DMS 273 treated with DMSO at 0.1 percent for 48 hours (cell line): ENCODE measurements at regions not wholly inside any gene's neighbourhood (a gene's known extent, or its start where the extent isn't known, plus 50 kb on each side); places are given as distances from the start of the nearest gene placed in this dataset.
"Not testable (repeated sequence)": the region's sequence is repeated elsewhere in the genome, so short reads cannot be mapped to it uniquely, and the experiment has no call there.

Experiments
- DNase-seq: peaks from one replicate; lab custom pipeline; 2025; lab: John Stamatoyannopoulos, UW

- DNase-seq: no peak
Measured at GRCh38 chr16:8055761-8056160, 534.5 kb downstream of the TMEM114 start.

- DNase-seq: no peak
Measured at GRCh38 chr16:8053437-8053836, 536.9 kb downstream of the TMEM114 start.

GRCh38 chr16:8048433-8048832, 541.9 kb downstream of the TMEM114 start:
- DNase-seq: no peak

GRCh38 chr16:8047736-8048135, 542.6 kb downstream of the TMEM114 start:
- DNase-seq: no peak

- no peak for DNase-seq
Measured at GRCh38 chr16:8044796-8045195, 545.5 kb downstream of the TMEM114 start.

- DNase-seq: no peak
Measured at GRCh38 chr16:8032406-8032805, 557.9 kb downstream of the TMEM114 start.

GRCh38 chr16:8030004-8030403, 560.3 kb downstream of the TMEM114 start:
- DNase-seq: not testable (repeated sequence)

- no peak for DNase-seq
Measured at GRCh38 chr16:8026450-8026849, 563.9 kb downstream of the TMEM114 start.

GRCh38 chr16:8023326-8023725, 567.0 kb downstream of the TMEM114 start:
- DNase-seq: no peak

- no peak for DNase-seq
Measured at GRCh38 chr16:8005096-8005860, 585.0 kb downstream of the TMEM114 start.

- DNase-seq: no peak
Measured at GRCh38 chr16:7998789-7999453, 591.4 kb downstream of the TMEM114 start.

- no peak for DNase-seq
Measured at GRCh38 chr16:7997966-7998365, 592.3 kb downstream of the TMEM114 start.

- no peak for DNase-seq
Measured at GRCh38 chr16:7992616-7993015, 597.7 kb downstream of the TMEM114 start.

- no peak for DNase-seq
Measured at GRCh38 chr16:7990626-7991260, 599.6 kb downstream of the TMEM114 start.

GRCh38 chr16:7983676-7984075, 606.6 kb downstream of the TMEM114 start:
- no peak for DNase-seq

- DNase-seq: no peak
Measured at GRCh38 chr16:7980133-7980483, 610.2 kb downstream of the TMEM114 start.

- no peak for DNase-seq
Measured at GRCh38 chr16:7979448-7980132, 610.7 kb downstream of the TMEM114 start.

GRCh38 chr16:7976563-7976962, 613.7 kb downstream of the TMEM114 start:
- DNase-seq: no peak

- no peak for DNase-seq
Measured at GRCh38 chr16:7976125-7976524, 614.2 kb downstream of the TMEM114 start.

GRCh38 chr16:7967996-7968509, 622.3 kb downstream of the TMEM114 start:
- no peak for DNase-seq

- DNase-seq: no peak
Measured at GRCh38 chr16:7964744-7965143, 625.6 kb downstream of the TMEM114 start.

GRCh38 chr16:7964167-7964566, 626.1 kb downstream of the TMEM114 start:
- no peak for DNase-seq
